H9 (cell line): ENCODE measurements at regions not wholly inside any gene's neighbourhood (a gene's known extent, or its start where the extent isn't known, plus 50 kb on each side); places are given as distances from the start of the nearest gene placed in this dataset.

ENCODE experiments used
- DNase-seq: peaks from one replicate; pipeline ENCODE4 v3.0.0-alpha.2; 2017
- H2AFZ ChIP-seq: one replicate; pipeline ENCODE4 v1.6.1; 2013; ENCODE audit warnings: mild to moderate bottlenecking, low read length, control low read depth, moderate library complexity
- H2AK5ac ChIP-seq: 2 replicates; pipeline ENCODE4 v1.6.1; 2013; ENCODE audit warnings: low read length, control low read depth, mixed read lengths; ENCODE audit not compliant: insufficient read length
- H2BK120ac ChIP-seq: one replicate; pipeline ENCODE4 v1.6.1; 2013; ENCODE audit warnings: low read depth, mild to moderate bottlenecking, low read length, control low read depth, inconsistent platforms; ENCODE audit not compliant: poor library complexity, severe bottlenecking
- H2BK12ac ChIP-seq: 2 replicates; pipeline ENCODE4 v1.6.1; 2013; ENCODE audit warnings: low read length, control low read depth, mixed read lengths, low read depth; ENCODE audit not compliant: insufficient read length
- H2BK15ac ChIP-seq: 2 replicates; pipeline ENCODE4 v1.6.1; 2013; ENCODE audit warnings: low read depth, low read length, control low read depth
- H2BK20ac ChIP-seq: one replicate; pipeline ENCODE4 v1.6.1; 2013; ENCODE audit warnings: low read depth, mild to moderate bottlenecking, low read length, control low read depth, inconsistent platforms; ENCODE audit not compliant: poor library complexity, severe bottlenecking
- H2BK5ac ChIP-seq: 2 replicates; pipeline ENCODE4 v1.6.1; 2013; ENCODE audit warnings: low read length, control low read depth, mixed read lengths; ENCODE audit not compliant: insufficient read length
- H3K14ac ChIP-seq: 2 replicates; pipeline ENCODE4 v1.6.1; 2013; ENCODE audit warnings: low read length, control low read depth; ENCODE audit not compliant: insufficient read depth
- H3K18ac ChIP-seq: 2 replicates; pipeline ENCODE4 v1.6.1; 2013; ENCODE audit warnings: low read depth, mild to moderate bottlenecking, mixed read lengths, low read length, control low read depth; ENCODE audit not compliant: insufficient read length
- H3K23ac ChIP-seq: 2 replicates; pipeline ENCODE4 v1.6.1; 2013; ENCODE audit warnings: low read length, control low read depth, mixed read lengths, low read depth; ENCODE audit not compliant: insufficient read length
- H3K23me2 ChIP-seq: 2 replicates; pipeline ENCODE4 v1.6.1; 2013; ENCODE audit warnings: low read depth, mild to moderate bottlenecking, mixed read lengths, low read length, control low read depth; ENCODE audit not compliant: insufficient read length, poor library complexity, severe bottlenecking
- H3K27ac ChIP-seq: 2 replicates; pipeline ENCODE4 v1.5.1; 2013; ENCODE audit warnings: low read length, control low read depth, mixed read lengths, low read depth; ENCODE audit not compliant: insufficient read length
- H3K27me3 ChIP-seq: 2 replicates; pipeline ENCODE4 v1.6.1; 2013; ENCODE audit warnings: low read length, control low read depth, inconsistent platforms; ENCODE audit not compliant: insufficient read depth
- H3K4ac ChIP-seq: 2 replicates; pipeline ENCODE4 v1.6.1; 2013; ENCODE audit warnings: low read depth, mild to moderate bottlenecking, control low read depth, inconsistent platforms, low read length, moderate library complexity
- H3K4me1 ChIP-seq: 2 replicates; pipeline ENCODE4 v1.6.1; 2013; ENCODE audit warnings: low read length, control low read depth, inconsistent platforms; ENCODE audit not compliant: insufficient read depth
- H3K4me2 ChIP-seq: 2 replicates; pipeline ENCODE4 v1.6.1; 2013; ENCODE audit warnings: low read length, control low read depth, mixed read lengths; ENCODE audit not compliant: insufficient read length, insufficient read depth
- H3K56ac ChIP-seq: 2 replicates; pipeline ENCODE4 v1.6.1; 2013; ENCODE audit warnings: low read depth, mild to moderate bottlenecking, mixed read lengths, low read length, control low read depth; ENCODE audit not compliant: insufficient read length
- H3K79me1 ChIP-seq: 2 replicates; pipeline ENCODE4 v1.6.1; 2013; ENCODE audit warnings: low read depth, mild to moderate bottlenecking, moderate library complexity, low read length, control low read depth, inconsistent platforms; ENCODE audit not compliant: insufficient read depth, poor library complexity, severe bottlenecking
- H3K79me2 ChIP-seq: 2 replicates; pipeline ENCODE4 v1.6.1; 2013; ENCODE audit warnings: low read length, control low read depth, inconsistent platforms; ENCODE audit not compliant: insufficient read depth
- H3K9ac ChIP-seq: 2 replicates; pipeline ENCODE4 v1.6.1; 2013; ENCODE audit warnings: low read length, control low read depth, mixed read lengths; ENCODE audit not compliant: insufficient read length; ENCODE audit errors: extremely low read depth
- H3K9me3 ChIP-seq: one replicate; pipeline ENCODE4 v1.6.1; 2013; ENCODE audit warnings: low read depth, low read length, inconsistent platforms; ENCODE audit not compliant: control insufficient read depth
- H3T11ph ChIP-seq: one replicate; pipeline ENCODE4 v1.6.1; 2013; ENCODE audit warnings: mild to moderate bottlenecking, low read length, control low read depth, inconsistent platforms
- H4K20me1 ChIP-seq: one replicate; pipeline ENCODE4 v1.6.1; 2013; ENCODE audit not compliant: control insufficient read depth, insufficient read length, insufficient read depth
- H4K5ac ChIP-seq: 2 replicates; pipeline ENCODE4 v1.6.1; 2013; ENCODE audit warnings: low read depth, mild to moderate bottlenecking, mixed read lengths, low read length, control low read depth; ENCODE audit not compliant: insufficient read length
- H4K8ac ChIP-seq: replicated peaks from 2 replicates; pipeline ENCODE4 v1.6.1; 2013; ENCODE audit warnings: low read length, control low read depth, mixed read lengths, low read depth; ENCODE audit not compliant: insufficient read length
- H4K91ac ChIP-seq: 2 replicates; pipeline ENCODE4 v1.6.1; 2013; ENCODE audit warnings: low read depth, mild to moderate bottlenecking, moderate library complexity, mixed read lengths, low read length, control low read depth; ENCODE audit not compliant: insufficient read length
- H3K27ac Mint-ChIP-seq, 3 experiments: 2 replicates in 2 of 3; 3 replicates in 1 of 3; pipeline ENCODE4 v1.8.0; 2020 to 2021; ENCODE audit warnings: mixed read lengths in 3 of 3, mild to moderate bottlenecking in 1 of 3, moderate library complexity in 1 of 3
- H3K27me3 Mint-ChIP-seq: 2 replicates; pipeline ENCODE4 v1.8.0; 2021; ENCODE audit warnings: low read depth, mild to moderate bottlenecking, moderate library complexity, mixed read lengths
- H3K36me3 Mint-ChIP-seq, 3 experiments: 2 replicates in 2 of 3; 3 replicates in 1 of 3; pipeline ENCODE4 v1.8.0; 2020 to 2021; ENCODE audit warnings: low read depth in 3 of 3, mixed read lengths in 3 of 3; ENCODE audit not compliant: insufficient read depth in 1 of 3
- H3K4me1 Mint-ChIP-seq, 2 experiments: 2 replicates each; pipeline ENCODE4 v1.8.0; 2020; ENCODE audit warnings: mixed read lengths in 2 of 2
- H3K4me3 Mint-ChIP-seq, 2 experiments: 2 replicates in 1 of 2; 3 replicates in 1 of 2; pipeline ENCODE4 v1.8.0; 2020 to 2021; ENCODE audit warnings: mild to moderate bottlenecking in 2 of 2, mixed read lengths in 2 of 2, moderate library complexity in 1 of 2
- H3K9me3 Mint-ChIP-seq, 2 experiments: 2 replicates in 1 of 2; 3 replicates in 1 of 2; pipeline ENCODE4 v1.8.0; 2020; ENCODE audit warnings: mild to moderate bottlenecking in 2 of 2, mixed read lengths in 2 of 2, moderate library complexity in 1 of 2
- WGBS: extraction: QIAGEN DNeasy Blood & Tissue Kit; methylation state at CpG from one replicate; pipeline ENCODE4 v1.1.7; 2013; ENCODE audit warnings: missing lambda C conversion rate, low lambda C conversion rate, mixed read lengths; ENCODE audit not compliant: insufficient read length; ENCODE audit errors: extremely low coverage; 5-methylcytosine and 5-hydroxymethylcytosine counted together
- TF ChIP-seq, protein P1 (sequence below): fragments of 200-600 bp; sonication (generic); conservative IDR thresholded peaks from 3 replicates; pipeline ENCODE4 v1.8.0; 2021; ENCODE audit warnings: antibody characterized with exemption, mild to moderate bottlenecking

DNA sequence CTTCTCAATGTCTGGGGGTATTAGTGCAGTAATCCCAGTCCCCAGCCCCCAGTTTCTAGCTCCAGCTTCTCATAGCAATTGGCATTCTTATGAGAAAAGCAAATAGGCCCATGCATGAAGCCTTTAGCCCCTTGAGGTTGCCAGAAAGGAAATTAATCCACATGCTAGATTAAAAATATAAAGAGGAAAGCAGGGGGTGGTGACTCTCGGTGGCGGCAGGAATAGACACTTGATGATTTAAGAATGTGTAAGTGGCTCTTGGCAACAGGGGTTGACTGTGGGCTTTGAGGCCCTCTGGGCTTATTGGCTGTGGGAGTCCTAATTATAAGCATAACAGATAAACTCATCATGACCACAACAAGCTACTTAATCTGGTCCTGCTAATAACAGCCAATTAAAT, 1367.3 kb upstream of the FLRT2 start:
- no peaks in the 10 kb centered on the region for H3K36me3 Mint-ChIP-seq
- H3K27ac Mint-ChIP-seq, result no peak overlapping the region
- no peak overlapping the region for H3K27ac ChIP-seq

More for the DNA sequence above, 1367.3 kb upstream of the FLRT2 start:
- H3K9ac ChIP-seq, result no peak overlapping the region
- H3T11ph ChIP-seq, result no peak overlapping the region
- no peaks in the 10 kb centered on the region for H3K79me2 ChIP-seq
- no peak overlapping the region for H4K91ac ChIP-seq
- DNase-seq, result no peak
- no peak overlapping the region for H3K14ac ChIP-seq
- H3K4ac ChIP-seq, result no peak overlapping the region
- H3K79me1 ChIP-seq, result no peaks in the 10 kb centered on the region
- no peak overlapping the region for H3K23ac ChIP-seq
- H3K9me3 ChIP-seq, result no peaks in the 10 kb centered on the region
- no peak overlapping the region for H3K4me2 ChIP-seq
- H3K56ac ChIP-seq, result no peak overlapping the region
- no peak overlapping the region for H2BK15ac ChIP-seq
- no peak overlapping the region for H2AK5ac ChIP-seq
- TF ChIP-seq, protein P1, sequence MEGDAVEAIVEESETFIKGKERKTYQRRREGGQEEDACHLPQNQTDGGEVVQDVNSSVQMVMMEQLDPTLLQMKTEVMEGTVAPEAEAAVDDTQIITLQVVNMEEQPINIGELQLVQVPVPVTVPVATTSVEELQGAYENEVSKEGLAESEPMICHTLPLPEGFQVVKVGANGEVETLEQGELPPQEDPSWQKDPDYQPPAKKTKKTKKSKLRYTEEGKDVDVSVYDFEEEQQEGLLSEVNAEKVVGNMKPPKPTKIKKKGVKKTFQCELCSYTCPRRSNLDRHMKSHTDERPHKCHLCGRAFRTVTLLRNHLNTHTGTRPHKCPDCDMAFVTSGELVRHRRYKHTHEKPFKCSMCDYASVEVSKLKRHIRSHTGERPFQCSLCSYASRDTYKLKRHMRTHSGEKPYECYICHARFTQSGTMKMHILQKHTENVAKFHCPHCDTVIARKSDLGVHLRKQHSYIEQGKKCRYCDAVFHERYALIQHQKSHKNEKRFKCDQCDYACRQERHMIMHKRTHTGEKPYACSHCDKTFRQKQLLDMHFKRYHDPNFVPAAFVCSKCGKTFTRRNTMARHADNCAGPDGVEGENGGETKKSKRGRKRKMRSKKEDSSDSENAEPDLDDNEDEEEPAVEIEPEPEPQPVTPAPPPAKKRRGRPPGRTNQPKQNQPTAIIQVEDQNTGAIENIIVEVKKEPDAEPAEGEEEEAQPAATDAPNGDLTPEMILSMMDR, result no peak
- no peak overlapping the region for H3K4me3 Mint-ChIP-seq
- no peaks in the 10 kb centered on the region for H3K27me3 Mint-ChIP-seq
- no peak overlapping the region for H3K18ac ChIP-seq
- no peak overlapping the region for H2BK20ac ChIP-seq
- H3K23me2 ChIP-seq, result no peaks in the 10 kb centered on the region
- no peaks in the 10 kb centered on the region for H3K27me3 ChIP-seq
- no peak overlapping the region for H2AFZ ChIP-seq
- no peak overlapping the region for H4K5ac ChIP-seq
- H3K4me1 ChIP-seq, result no peaks in the 10 kb centered on the region
- no peak overlapping the region for H4K8ac ChIP-seq
- no CpG with 5 or more reads among the region's 2 CpGs for WGBS
- H2BK5ac ChIP-seq, result no peak overlapping the region
- no peak overlapping the region for H2BK120ac ChIP-seq
- no peaks in the 10 kb centered on the region for H3K9me3 Mint-ChIP-seq
- H2BK12ac ChIP-seq, result no peak overlapping the region
- H4K20me1 ChIP-seq, result no peaks in the 10 kb centered on the region
- H3K4me1 Mint-ChIP-seq, result peaks cover 0 to 3% of the 10 kb centered on the region in 2 experiments; a peak in 2 of 4 replicates
